CD4-positive, alpha-beta T cell treated with Interleukin-21 for 1 hour (primary cell): ENCODE measurements at regions not wholly inside any gene's neighbourhood (a gene's known extent, or its start where the extent isn't known, plus 50 kb on each side); places are given as distances from the start of the nearest gene placed in this dataset.
"Not testable (repeated sequence)": the region's sequence is repeated elsewhere in the genome, so short reads cannot be mapped to it uniquely, and the experiment has no call there.

Experiments used
- DNase-seq: peaks from one replicate; pipeline ENCODE4 v3.0.0-alpha.2; 2020

DNA sequence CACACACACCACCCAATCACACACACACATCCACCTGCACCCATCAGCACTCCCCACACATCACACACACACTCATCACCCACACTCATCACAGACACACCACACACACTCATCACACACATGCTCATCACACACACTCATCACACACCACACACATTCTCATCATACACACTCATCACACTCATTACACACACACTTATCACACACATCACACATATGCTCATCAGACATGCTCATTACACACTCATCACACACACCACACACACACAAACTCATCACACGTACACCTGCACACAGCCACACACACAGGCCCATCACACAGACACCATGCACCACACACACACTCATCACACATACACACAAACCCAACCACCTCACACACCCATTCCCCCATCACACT lies 107.5 kb upstream of the C14orf180 start:
- no peak for DNase-seq

DNA sequence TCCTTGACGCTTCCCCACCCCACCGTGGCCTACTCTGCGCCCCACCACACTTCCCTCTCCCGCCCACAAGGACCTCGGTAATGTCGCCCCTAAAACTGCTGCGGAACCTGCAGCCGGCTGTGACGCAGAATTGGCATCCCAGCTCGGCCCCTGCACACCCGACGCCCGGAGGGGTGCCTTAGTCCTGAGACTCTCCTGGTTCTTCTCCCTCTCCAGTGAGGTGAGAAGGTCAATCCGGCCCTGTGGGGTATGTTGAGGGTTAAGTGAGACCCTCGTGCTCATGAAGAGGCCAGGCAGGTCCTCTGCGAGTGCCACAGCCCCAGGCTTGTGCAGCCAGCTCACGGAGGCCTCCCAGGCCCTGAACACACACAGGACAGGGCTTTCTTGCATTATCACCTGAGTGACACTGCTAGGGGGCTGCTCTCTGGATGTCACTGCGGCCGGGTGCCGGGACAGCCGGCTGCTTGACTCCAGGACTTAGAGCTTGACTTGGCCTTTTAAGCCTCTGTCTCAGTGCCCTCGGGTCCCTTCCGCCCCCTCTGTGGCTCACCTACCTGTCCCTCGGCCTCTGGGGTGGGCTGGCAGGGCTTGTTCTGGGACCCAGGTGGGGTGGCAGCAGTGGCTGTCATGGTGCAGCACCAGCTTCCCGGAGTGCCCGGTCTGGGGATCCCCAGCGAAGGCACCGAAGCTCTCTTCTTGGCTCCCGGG lies 106.9 kb upstream of the C14orf180 start:
- DNase-seq, result no peak

DNA sequence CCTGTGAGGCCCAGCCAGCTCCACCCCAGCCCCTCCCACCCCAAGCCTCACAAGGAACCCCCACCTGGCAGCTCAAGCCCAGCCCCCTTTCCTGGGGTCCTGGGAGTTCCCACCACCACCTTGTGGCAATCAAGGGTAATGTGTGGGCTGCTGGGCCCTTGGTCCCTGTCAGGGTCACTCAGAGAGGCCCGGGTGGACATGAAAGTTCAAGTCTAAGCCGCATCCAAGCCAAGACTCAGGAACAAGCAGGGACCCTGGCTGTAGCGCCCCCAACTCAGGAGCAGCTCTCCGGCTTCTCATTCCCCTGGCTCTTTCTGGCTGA lies 106.4 kb upstream of the C14orf180 start:
- no peak for DNase-seq

DNA sequence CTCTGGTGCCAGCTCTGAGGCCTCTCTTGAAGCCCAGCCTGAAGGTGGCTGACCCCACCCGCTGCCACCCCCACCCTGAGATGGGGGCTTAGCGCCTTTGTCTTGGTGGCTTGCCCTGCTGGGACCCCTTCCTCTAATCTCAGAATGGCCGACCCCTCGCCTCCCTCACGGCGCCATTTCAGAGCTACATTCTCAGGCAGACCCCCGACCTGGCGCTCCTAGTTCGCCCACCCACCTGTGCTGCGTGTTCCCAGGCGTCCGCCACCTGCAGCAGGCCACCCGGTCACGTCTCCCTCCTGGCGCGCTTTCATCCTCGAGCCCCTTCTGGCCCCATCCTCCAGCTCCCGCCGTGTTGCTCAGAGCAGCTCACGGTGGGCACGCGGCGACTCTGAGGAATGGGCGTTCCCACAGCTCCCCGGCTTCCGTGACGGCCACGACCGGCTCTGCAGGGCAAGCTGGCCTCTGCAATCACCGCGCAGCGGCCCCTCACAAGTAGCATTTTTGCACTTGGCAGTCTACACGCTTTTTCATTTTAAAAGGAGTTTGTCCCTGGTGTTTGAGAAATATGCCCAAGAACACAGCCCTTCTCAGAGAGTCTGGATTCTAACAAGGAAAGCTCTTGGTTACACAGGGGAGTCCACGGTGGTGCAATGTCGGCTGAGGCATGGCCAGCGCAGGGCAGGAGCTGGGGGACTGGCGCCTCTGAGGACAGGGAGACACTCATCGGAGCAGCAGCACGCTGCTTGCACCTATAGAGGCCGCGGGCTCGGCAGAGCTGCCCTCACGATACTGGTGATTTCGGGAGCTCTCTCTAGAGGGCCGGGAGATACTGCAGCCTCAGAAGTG lies 105.7 kb upstream of the C14orf180 start:
- no peak for DNase-seq

GRCh38 chr14:104474495-104475213 lies 104.9 kb upstream of the C14orf180 start:
- DNase-seq, result no peak

- DNase-seq, result no peak
Measured at GRCh38 chr14:104475256-104475655, 104.3 kb upstream of the C14orf180 start.

- no peak for DNase-seq
Measured at GRCh38 chr14:104475802-104476201, 103.8 kb upstream of the C14orf180 start.

DNA sequence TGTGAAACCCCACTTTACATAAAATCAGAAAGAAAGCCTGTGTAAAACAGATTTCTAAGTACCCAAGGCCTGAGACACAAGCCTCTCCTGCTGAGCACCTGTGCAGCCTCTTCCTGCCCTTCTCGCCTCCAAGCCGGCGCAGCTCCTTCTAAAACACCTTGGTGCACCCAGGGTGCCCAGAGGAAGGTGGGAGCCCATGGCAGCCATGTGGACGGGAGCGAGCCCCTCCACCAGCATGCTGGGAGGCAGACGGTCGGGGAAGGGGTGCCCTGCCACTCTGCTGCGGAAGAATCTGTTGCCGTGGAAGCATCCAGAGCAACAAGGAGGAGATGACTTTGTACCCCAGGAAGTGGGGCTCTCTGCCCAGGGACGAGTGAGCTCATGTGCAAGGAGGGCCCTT lies 103.1 kb upstream of the C14orf180 start:
- no peak for DNase-seq

DNA sequence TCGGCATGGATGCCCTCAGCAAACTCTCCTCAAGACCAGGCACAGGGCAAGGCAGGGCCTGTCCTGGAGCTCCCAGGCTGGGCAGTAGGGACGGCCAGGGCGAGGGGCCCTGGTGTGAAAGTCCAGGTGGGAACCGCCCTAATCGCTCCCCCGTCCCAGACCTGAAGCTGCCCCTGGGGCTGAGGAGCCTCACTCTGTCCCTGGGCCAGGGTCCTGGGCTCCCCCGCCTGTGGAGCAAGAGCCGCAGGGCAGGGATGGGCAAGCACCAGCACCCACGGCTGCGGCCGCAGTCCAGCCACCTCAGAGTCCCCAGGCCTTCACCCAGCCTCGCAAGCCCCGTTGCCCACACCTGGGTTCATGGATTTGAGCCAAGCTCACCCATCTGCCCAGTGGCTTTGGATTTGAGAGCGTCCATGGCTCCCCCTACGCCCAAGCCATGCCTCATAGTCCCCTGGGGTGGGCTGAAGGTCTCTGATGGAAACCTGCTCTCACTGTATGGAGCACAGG lies 102.4 kb upstream of the C14orf180 start:
- DNase-seq, result no peak

- DNase-seq, result no peak
Measured at GRCh38 chr14:104477666-104478380, 101.7 kb upstream of the C14orf180 start.

GRCh38 chr14:104478656-104479055 lies 100.9 kb upstream of the C14orf180 start:
- no peak for DNase-seq

GRCh38 chr14:104479901-104480300 lies 99.7 kb upstream of the C14orf180 start:
- no peak for DNase-seq

- no peak for DNase-seq
Measured at GRCh38 chr14:104481323-104481722, 98.2 kb upstream of the C14orf180 start.

DNA sequence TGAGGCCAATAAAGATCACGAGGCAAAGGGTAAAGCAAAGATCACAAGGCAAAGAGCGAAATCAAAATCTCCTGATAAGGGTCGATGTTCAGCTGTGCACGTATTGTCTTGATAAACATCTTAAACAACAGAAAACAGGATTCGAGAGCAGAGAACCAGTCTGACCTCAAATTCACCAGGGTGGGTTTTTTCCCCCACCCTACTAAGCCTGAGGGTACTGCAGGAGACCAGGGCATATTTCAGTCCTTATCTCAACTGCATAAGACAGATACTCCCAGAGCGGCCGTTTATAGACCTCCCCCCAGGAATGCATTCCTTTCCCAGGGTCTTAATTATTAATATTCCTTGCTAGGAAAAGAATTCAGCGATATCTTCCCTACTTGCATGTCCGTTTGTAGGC lies 97.5 kb upstream of the C14orf180 start:
- not testable (repeated sequence) for DNase-seq

GRCh38 chr14:104486222-104486923 lies 93.2 kb upstream of the C14orf180 start:
- DNase-seq, result no peak

GRCh38 chr14:104494483-104494882 lies 85.1 kb upstream of the C14orf180 start:
- DNase-seq, result no peak

GRCh38 chr14:104496095-104496494 lies 83.5 kb upstream of the C14orf180 start:
- no peak for DNase-seq

DNA sequence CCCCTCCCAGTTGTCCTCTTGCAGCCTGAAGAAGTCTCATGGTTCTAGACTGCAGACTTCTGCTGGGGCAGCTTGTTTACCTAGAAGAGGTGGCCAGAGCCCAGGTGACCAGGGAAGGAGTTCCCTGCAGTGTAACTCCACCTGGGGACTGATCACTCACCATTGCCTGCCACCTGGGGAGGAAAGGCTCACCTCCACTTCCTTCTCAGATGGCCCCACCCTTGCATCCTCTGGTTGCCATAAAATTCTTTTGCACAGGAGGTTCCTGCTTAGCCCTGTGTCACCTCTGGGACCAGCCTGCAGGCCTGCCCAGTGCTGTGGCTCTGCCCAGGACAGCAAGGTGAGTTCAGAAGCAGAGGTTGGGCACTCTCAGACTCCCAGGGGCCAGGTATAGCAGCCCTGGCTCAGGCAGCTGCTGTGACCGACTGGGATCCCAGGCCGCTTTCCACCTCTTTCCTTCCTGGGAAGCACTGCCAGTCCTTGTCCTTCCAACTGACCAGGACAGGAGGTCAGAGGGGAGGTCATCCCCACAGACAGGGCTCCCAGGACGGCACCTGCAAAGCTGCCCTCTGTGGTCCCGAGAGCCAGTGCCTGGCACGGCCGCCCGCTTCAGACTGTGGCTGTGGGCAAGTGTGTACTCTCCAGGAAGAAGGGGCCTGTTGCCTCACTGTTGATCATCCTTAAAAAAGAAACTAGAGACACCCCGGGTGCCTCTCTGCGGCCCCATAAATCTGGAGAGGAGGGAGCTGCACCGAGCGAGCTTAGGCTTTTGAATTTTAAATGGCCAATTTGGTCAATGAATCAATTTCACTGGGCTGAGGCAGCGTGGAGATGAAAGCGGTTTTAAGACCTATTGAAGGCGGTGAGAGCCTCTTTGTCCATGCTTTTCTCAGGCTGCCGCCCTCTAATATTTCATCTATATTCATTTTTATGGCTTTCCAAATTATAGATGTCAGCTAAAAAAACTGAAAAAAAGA lies 79.5 kb upstream of the C14orf180 start:
- DNase-seq, result no peak

DNA sequence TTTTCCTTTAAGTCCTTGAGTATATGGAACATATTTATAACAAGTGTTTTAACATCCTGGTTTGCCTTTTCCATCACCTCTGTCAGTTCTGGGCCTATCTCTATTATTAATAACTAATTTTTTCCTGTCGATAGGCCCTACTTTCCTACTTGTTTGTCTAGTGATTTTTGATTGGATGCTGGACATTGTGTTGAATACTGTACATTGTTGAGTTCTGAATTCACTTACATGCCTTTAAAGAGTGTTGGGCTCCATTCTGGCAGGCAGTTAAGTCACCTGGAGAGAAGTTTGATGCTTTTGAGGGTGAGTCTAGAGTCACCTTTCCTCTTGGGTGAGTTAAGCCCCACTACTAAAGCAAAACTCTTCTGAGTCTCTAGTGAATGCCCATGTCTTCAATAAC lies 77.5 kb upstream of the C14orf180 start:
- DNase-seq, result no peak

DNA sequence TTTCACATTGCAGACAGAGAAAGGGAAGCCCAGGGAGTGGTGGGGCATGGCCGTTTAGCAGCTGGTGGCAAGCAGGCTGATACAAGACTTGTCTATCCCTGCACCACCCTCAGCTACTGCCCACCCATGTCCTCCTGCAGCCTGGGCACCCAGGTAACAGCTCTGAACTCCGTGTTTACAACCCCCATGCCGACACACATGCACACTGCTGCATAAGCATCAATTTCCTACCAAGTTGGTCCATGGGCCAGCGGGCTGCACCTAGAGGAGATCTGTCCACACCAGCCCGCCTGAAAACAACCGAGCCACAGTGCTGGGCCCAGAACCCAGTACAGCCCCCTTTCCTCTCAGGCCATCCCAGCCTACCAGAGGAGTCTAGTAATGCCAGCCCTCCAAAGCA lies 75.9 kb upstream of the C14orf180 start:
- DNase-seq, result no peak

GRCh38 chr14:104504172-104504735 lies 75.3 kb upstream of the C14orf180 start:
- no peak for DNase-seq
